Skeletal muscle tissue (tissue), 4 donors: ENCODE measurements at regions not wholly inside any gene's neighbourhood (a gene's known extent, or its start where the extent isn't known, plus 50 kb on each side); places are given as distances from the start of the nearest gene placed in this dataset. TPM values are rescaled to one million over a fixed set of nuclear protein-coding genes. Genes with fewer than 3 reads are reported as not detected.
"Not testable (repeated sequence)": the region's sequence is repeated elsewhere in the genome, so short reads cannot be mapped to it uniquely, and the experiment has no call there.

ENCODE experiments used
- H3K27ac ChIP-seq: one replicate; pipeline ENCODE4 v1.7.0; 2013; ENCODE audit warnings: mild to moderate bottlenecking, low read depth, low read length, inconsistent platforms
- H3K27me3 ChIP-seq, 3 donors: one replicate each; pipeline ENCODE4 v1.7.0; 2013; ENCODE audit warnings: low read length in 3 of 3; ENCODE audit not compliant: control insufficient read depth in 3 of 3, insufficient read depth in 3 of 3
- H3K36me3 ChIP-seq, 3 donors: one replicate each; pipeline ENCODE4 v1.7.0; 2013; ENCODE audit warnings: low read length in 3 of 3; ENCODE audit not compliant: control insufficient read depth in 3 of 3, insufficient read depth in 3 of 3
- H3K4me1 ChIP-seq, 3 donors: one replicate each; pipeline ENCODE4 v1.7.0; 2013; ENCODE audit warnings: low read length in 3 of 3, mild to moderate bottlenecking in 3 of 3; ENCODE audit not compliant: control insufficient read depth in 3 of 3, insufficient read depth in 3 of 3
- H3K4me3 ChIP-seq, 3 donors: one replicate each; pipeline ENCODE4 v1.7.0; 2013; ENCODE audit warnings: low read length in 3 of 3
- H3K9ac ChIP-seq, 3 donors: one replicate each; pipeline ENCODE4 v1.7.0; 2013; ENCODE audit warnings: low read length in 3 of 3, mild to moderate bottlenecking in 3 of 3, moderate library complexity in 2 of 3, low read depth in 1 of 3
- H3K9me3 ChIP-seq, 3 donors: one replicate each; pipeline ENCODE4 v1.7.0; 2013; ENCODE audit warnings: low read length in 3 of 3; ENCODE audit not compliant: control insufficient read depth in 3 of 3
- small RNA-seq: library from RNA; depleted of rRNA; stranded (forward); fragments of <200 nt; gene quantifications from one replicate; pipeline ENCODE3, GENCODE V24; 2014
- donor health status: Osteomylitis.

DNA sequence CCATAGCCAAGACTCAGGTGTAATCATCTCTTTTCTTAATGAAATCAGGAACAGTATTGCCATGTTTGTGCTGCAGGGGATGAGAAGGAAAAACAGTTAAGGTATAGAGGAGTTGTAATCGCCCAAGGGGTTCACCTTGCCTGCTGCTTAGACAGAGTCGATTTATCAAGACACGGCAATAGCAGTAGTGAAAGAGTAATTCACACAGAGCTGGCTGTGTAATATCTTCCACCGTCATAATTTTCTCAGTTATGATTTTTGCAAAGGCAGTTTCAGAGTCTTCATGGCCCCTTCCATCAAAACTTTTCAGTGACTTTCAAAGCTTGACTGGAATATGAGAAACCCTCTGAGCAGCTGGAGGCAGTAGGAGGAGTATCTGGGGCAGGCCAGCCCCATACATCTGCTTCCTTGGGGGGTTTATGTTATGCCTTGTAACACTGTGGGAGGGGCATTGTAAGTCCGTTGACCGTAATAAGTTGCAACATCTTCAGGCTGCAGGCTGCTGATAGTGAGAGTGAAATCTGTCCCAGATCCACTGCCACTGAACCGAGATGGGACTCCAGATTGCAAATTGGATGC is 605.4 kb downstream of the RPIA start:
- H3K27ac ChIP-seq, H3K4me3 ChIP-seq, H3K27me3 ChIP-seq, H3K36me3 ChIP-seq, H3K9ac ChIP-seq, H3K9me3 ChIP-seq, H3K4me1 ChIP-seq: not testable (repeated sequence)

DNA sequence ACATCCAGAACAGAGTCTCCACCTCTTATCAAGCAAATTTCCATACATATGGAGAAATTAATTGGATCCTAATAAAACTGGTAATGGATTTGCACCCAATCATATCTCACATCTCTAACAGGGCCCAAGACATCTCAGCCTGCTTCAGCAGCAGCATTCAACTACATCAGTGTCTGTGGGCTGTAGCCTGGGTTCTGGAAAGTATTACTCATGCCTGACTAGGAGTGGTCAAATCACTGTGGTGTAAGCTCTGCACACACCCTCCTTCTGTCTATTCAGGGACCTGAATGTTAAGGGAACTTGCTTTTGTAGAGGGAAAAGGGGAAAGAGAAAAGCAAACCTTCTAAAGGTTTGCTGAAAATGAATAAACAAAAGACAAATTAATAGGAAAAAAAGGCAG is 607.7 kb downstream of the RPIA start:
- not testable (repeated sequence) for H3K9ac ChIP-seq, H3K9me3 ChIP-seq, H3K4me3 ChIP-seq, H3K36me3 ChIP-seq, H3K27ac ChIP-seq, H3K27me3 ChIP-seq, H3K4me1 ChIP-seq

DNA sequence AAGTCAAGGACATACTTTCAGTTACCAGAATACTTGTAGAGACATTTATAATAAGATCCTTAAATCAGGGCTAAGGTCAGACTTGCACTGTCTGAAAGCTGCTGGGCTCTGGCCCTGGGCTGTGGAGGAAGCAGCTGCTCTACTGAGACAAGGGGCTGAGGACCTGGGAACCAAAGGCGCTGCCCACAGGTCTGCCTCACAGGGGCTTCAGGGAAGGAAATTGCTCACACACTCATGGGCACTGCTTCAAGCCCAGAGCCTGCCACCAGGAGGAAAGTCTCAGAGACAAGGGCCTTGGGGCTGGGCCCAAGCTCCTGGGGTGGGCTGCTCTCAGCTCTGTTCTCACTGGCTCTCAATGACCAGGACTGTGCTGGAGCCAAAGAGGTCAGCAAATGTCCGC is 614.1 kb downstream of the RPIA start:
- not testable (repeated sequence) for H3K27me3 ChIP-seq, H3K9me3 ChIP-seq, H3K36me3 ChIP-seq, H3K4me3 ChIP-seq, H3K4me1 ChIP-seq, H3K27ac ChIP-seq, H3K9ac ChIP-seq

- not testable (repeated sequence) for H3K9ac ChIP-seq, H3K27me3 ChIP-seq
Observed at GRCh38 chr2:89306869-89307637, 615.6 kb downstream of the RPIA start.

DNA sequence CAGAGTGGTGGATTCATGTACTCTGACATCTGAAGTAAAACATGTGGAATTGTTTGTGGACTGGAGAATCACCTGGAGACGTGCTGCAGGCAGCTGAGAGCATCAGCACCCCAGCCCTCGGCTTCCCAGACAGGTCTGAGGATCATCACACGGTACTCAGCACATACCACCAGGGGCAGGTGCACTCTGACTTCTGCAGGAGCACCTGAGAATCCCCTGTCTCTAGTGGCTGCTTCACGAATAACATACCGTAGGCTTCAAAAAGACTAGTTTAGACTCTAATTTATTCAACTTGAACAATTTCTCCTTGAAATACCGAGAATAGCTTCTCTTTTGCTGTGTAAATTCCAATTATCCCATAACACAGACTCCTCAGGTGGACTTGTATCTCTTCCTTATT is 627.5 kb downstream of the RPIA start:
- not testable (repeated sequence) for H3K4me1 ChIP-seq, H3K27me3 ChIP-seq

More at GRCh38 chr2:89306869-89307637, 615.6 kb downstream of the RPIA start:
- not testable (repeated sequence) for H3K4me3 ChIP-seq, H3K4me1 ChIP-seq, H3K36me3 ChIP-seq, H3K9me3 ChIP-seq, H3K27ac ChIP-seq

GRCh38 chr2:89325894-89326293 is 634.4 kb downstream of the RPIA start:
- H3K27ac ChIP-seq, H3K9ac ChIP-seq, H3K9me3 ChIP-seq, H3K4me1 ChIP-seq, H3K27me3 ChIP-seq, H3K36me3 ChIP-seq, H3K4me3 ChIP-seq: not testable (repeated sequence)

More for the DNA sequence above, 627.5 kb downstream of the RPIA start:
- not testable (repeated sequence) for H3K9me3 ChIP-seq, H3K27ac ChIP-seq, H3K4me3 ChIP-seq, H3K36me3 ChIP-seq, H3K9ac ChIP-seq

DNA sequence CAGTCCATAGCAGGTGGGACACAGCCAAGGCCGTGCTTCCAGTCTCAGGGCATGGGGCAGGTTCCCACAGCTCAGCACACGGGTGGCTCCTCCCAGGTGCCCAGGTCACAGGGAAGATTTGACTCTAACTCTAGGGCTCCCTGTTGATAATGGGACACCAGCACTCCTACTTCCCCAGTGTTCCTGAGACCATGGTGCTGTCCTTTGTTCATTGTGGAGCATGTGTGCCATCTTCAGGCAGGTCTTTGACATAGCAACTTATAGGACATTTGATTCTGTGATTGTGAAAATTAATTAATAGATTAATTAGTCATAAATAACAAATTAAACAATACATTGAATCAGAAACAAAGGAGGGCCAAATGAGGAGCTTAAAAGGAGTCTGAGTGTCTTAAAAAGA is 635.0 kb downstream of the RPIA start:
- H3K4me1 ChIP-seq, H3K4me3 ChIP-seq, H3K27me3 ChIP-seq, H3K9ac ChIP-seq, H3K9me3 ChIP-seq, H3K36me3 ChIP-seq, H3K27ac ChIP-seq: not testable (repeated sequence)

DNA sequence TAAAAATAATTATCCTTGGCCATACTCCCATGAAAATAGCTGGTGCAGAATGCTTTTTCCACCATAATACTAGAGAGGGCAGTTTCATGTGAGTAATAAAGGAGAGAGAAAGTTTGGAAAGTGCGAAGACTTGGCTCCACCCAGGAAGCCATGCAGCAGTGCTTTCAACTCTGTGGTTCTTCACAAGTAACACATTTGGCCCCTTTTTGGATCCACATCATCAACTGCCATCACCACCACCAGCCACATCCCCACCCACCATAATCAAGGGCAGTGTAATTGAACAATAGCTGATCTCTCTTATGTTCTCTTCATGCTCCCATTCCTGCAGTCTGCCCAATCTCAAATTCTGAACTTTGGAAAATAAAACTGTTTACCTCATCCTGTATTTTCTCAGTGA is 637.3 kb downstream of the RPIA start:
- not testable (repeated sequence) for H3K9ac ChIP-seq

More for the DNA sequence above, 637.3 kb downstream of the RPIA start:
- H3K9me3 ChIP-seq, H3K4me1 ChIP-seq, H3K27me3 ChIP-seq, H3K36me3 ChIP-seq, H3K4me3 ChIP-seq, H3K27ac ChIP-seq: not testable (repeated sequence)

Small RNAs in the stretch of these regions (small RNA-seq; reads per million reads assigned to genes)
- gene IGKJ1 (not detected), gene IGKJ3 (not detected), gene IGKJ4 (not detected), gene IGKJ5 (not detected), gene IGKV1-35 (not detected), gene IGKV2-19 (not detected), gene IGKV2-36 (not detected), gene IGKV2-38 (not detected), gene IGKV3-25 (not detected), gene IGKV7-3 (not detected), gene MIR4436A (not detected)
